ENCODE measurements at regions not wholly inside any gene's neighbourhood (a gene's known extent, or its start where the extent isn't known, plus 50 kb on each side); places are given as distances from the start of the nearest gene placed in this dataset.

DNA sequence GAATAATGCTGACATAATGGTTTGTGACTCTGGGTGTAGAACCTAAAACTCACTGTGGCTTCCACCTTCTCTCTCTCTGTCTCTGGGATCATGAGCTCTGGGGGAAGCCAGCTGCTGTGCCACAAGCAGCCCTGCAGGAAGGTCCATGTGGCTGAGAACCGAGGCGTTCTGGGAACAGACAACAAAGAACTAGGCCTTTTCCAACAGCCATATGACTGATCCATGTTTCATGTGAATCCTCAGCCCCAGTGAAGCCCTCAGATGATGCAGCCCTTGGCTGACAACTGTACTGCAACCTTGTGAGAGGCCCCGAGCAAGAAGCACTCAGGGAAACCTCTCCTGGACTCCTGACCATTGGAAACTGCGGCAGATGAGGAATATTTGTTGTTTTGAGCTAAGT lies 56.6 kb downstream of the HLA-G start:
- ATAC-seq (no peak), DNase-seq (ENCODE audit: low spot score in 2 of 2) (no peak)
- H3K27ac Mint-ChIP-seq: no peak overlapping the region
- peaks cover 0 to 9% of the 10 kb centered on the region in 2 donors for H3K9me3 Mint-ChIP-seq
- H3K36me3 Mint-ChIP-seq: peaks cover 12 to 27% of the 10 kb centered on the region in 2 donors

DNA sequence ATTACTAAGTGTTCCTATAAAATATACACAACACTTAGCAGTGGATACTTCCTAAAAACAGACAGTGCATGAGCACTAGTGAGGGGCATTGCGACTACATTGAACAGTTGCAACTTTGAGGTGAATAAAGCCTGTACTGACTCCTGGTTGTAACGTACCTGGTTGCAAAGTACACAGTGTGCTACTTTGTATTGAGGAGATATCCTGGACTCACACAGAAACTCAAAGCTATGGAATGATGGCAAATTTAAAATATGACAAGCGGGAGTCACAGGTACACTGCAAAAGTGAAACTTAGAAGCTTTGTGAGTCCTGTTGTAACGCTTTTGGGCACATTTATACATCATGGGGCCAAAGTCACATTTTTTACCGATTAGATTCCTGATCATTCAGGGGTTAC lies 55.6 kb upstream of the HLA-A start:
- H3K36me3 Mint-ChIP-seq: peaks cover 5 to 24% of the 10 kb centered on the region in 2 donors
- DNase-seq (ENCODE audit: low spot score in 2 of 2) (no peak), ATAC-seq (no peak)
- H3K9me3 Mint-ChIP-seq: peaks cover 0 to 9% of the 10 kb centered on the region in 2 donors
- peak overlapping the region in 1 of 2 donors; percentile 88 for H3K27ac Mint-ChIP-seq

DNA sequence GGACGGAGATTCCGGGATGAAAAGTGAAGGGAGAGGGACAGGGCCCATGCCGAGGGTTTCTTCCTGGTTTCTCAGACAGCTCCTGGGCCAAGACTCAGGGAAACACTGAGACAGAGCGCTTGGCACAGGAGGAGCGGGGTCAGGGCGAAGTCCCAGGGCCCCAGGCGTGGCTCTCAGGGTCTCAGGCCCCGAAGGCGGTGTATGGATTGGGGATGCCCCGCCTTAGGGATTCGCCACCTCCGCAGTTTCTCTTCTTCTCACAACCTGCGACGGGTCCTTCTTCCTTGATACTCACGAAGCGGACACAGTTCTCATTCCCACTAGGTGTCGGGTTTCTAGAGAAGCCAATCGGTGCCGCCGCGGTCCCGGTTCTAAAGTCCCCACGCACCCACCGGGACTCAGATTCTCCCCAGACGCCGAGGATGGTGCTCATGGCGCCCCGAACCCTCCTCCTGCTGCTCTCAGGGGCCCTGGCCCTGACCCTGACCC lies 55.0 kb upstream of the HLA-A start:
- Mint-ChIP-seq H3K9me3 (peaks cover 0 to 9% of the 10 kb centered on the region in 2 donors), H3K27ac (peak overlapping the region; percentile 80 to 88)
- peak; percentile 43 to 74 for ATAC-seq

DNA sequence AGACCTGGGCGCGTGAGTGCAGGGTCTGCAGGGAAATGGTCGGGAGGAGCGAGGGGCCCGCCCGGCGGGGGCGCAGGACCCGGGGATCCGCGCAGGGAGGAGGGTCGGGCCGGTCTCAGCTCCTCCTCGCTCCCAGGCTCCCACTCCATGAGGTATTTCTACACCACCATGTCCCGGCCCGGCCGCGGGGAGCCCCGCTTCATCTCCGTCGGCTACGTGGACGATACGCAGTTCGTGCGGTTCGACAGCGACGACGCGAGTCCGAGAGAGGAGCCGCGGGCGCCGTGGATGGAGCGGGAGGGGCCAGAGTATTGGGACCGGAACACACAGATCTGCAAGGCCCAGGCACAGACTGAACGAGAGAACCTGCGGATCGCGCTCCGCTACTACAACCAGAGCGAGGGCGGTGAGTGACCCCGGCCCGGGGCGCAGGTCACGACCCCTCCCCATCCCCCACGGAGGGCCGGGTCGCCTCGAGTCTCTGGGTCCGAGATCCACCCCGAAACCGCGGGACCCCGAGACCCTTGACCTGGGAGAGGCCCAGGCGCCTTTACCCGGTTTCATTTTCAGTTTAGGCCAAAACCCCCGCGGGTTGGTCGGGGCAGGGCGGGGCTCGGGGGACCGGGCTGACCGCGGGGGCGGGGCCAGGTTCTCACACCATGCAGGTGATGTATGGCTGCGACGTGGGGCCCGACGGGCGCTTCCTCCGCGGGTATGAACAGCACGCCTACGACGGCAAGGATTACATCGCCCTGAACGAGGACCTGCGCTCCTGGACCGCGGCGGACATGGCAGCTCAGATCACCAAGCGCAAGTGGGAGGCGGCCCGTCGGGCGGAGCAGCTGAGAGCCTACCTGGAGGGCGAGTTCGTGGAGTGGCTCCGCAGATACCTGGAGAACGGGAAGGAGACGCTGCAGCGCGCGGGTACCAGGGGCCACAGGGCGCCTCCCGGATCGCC lies 54.2 kb upstream of the HLA-A start:
- ATAC-seq (peak; percentile 87 to 89), DNase-seq (ENCODE audit: low spot score in 2 of 2) (peak; percentile 77 to 80)
- H3K9me3 Mint-ChIP-seq: peaks cover 0 to 9% of the 10 kb centered on the region in 2 donors
- peak overlapping the region; percentile 80 to 91 for H3K27ac Mint-ChIP-seq
- H3K36me3 Mint-ChIP-seq: peaks cover 5 to 13% of the 10 kb centered on the region in 2 donors

More for the DNA sequence above, 55.0 kb upstream of the HLA-A start:
- peak in 1 of 2 donors; percentile 51 for DNase-seq (ENCODE audit: low spot score in 2 of 2)
- H3K36me3 Mint-ChIP-seq: peaks cover 5 to 18% of the 10 kb centered on the region in 2 donors
